LoVo (cell line): ENCODE measurements at regions not wholly inside any gene's neighbourhood (a gene's known extent, or its start where the extent isn't known, plus 50 kb on each side); places are given as distances from the start of the nearest gene placed in this dataset.

Experiments
- DNase-seq: peaks from one replicate; pipeline ENCODE4 v3.0.0-alpha.2; 2016; ENCODE audit warnings: low spot score

- no peak for DNase-seq
These were observed 706.5 kb downstream of the KCNJ2 start for GRCh38 chr17:70875729-70876310.

- DNase-seq = no peak
These were observed 709.5 kb downstream of the KCNJ2 start for GRCh38 chr17:70878879-70879278.

GRCh38 chr17:70879401-70879800 lies 710.1 kb downstream of the KCNJ2 start:
- DNase-seq = no peak

- DNase-seq = no peak
These were observed 711.8 kb downstream of the KCNJ2 start for GRCh38 chr17:70881093-70881492.

GRCh38 chr17:70882504-70882903 lies 713.2 kb downstream of the KCNJ2 start:
- no peak for DNase-seq

GRCh38 chr17:70886648-70887047 lies 717.3 kb downstream of the KCNJ2 start:
- DNase-seq = no peak

GRCh38 chr17:70888324-70888723 lies 719.0 kb downstream of the KCNJ2 start:
- no peak for DNase-seq

GRCh38 chr17:70891306-70891705 lies 722.0 kb downstream of the KCNJ2 start:
- no peak for DNase-seq

- DNase-seq = no peak
These were observed 723.2 kb downstream of the KCNJ2 start for GRCh38 chr17:70892527-70892926.

- no peak for DNase-seq
These were observed 727.5 kb downstream of the KCNJ2 start for GRCh38 chr17:70896843-70897242.

GRCh38 chr17:70897446-70897845 lies 728.1 kb downstream of the KCNJ2 start:
- DNase-seq = no peak

GRCh38 chr17:70901870-70902269 lies 732.5 kb downstream of the KCNJ2 start:
- no peak for DNase-seq

GRCh38 chr17:70905796-70906195 lies 736.5 kb downstream of the KCNJ2 start:
- no peak for DNase-seq

GRCh38 chr17:70906808-70907207 lies 737.5 kb downstream of the KCNJ2 start:
- DNase-seq = no peak

GRCh38 chr17:70912716-70913485 lies 743.6 kb downstream of the KCNJ2 start:
- no peak for DNase-seq

GRCh38 chr17:70916469-70916868 lies 747.1 kb downstream of the KCNJ2 start:
- DNase-seq = no peak

- no peak for DNase-seq
These were observed 749.9 kb downstream of the KCNJ2 start for GRCh38 chr17:70919241-70919640.

- DNase-seq = no peak
These were observed 751.1 kb downstream of the KCNJ2 start for GRCh38 chr17:70920416-70920815.

GRCh38 chr17:70922268-70922667 lies 752.9 kb downstream of the KCNJ2 start:
- no peak for DNase-seq

GRCh38 chr17:70924776-70925175 lies 755.4 kb downstream of the KCNJ2 start:
- DNase-seq = no peak

- DNase-seq = no peak
These were observed 759.9 kb downstream of the KCNJ2 start for GRCh38 chr17:70929226-70929625.

GRCh38 chr17:70934231-70934630 lies 764.9 kb downstream of the KCNJ2 start:
- no peak for DNase-seq

GRCh38 chr17:70934835-70935234 lies 765.5 kb downstream of the KCNJ2 start:
- DNase-seq = no peak

GRCh38 chr17:70936724-70937123 lies 767.4 kb downstream of the KCNJ2 start:
- DNase-seq = no peak
